IgD-negative memory B cell (primary cell): ENCODE measurements at regions not wholly inside any gene's neighbourhood (a gene's known extent, or its start where the extent isn't known, plus 50 kb on each side); places are given as distances from the start of the nearest gene placed in this dataset.
"Not testable (repeated sequence)": the region's sequence is repeated elsewhere in the genome, so short reads cannot be mapped to it uniquely, and the experiment has no call there.

Experiments used
- H3K27ac Mint-ChIP-seq, 3 donors: one replicate each; pipeline ENCODE4 v1.8.0; 2020 to 2022; ENCODE audit warnings: mild to moderate bottlenecking in 3 of 3, mixed read lengths in 3 of 3, moderate library complexity in 1 of 3
- H3K27me3 Mint-ChIP-seq: one replicate; pipeline ENCODE4 v1.8.0; 2021; ENCODE audit warnings: mixed read lengths
- H3K36me3 Mint-ChIP-seq: one replicate; pipeline ENCODE4 v1.8.0; 2020; ENCODE audit warnings: mild to moderate bottlenecking, mixed read lengths
- H3K4me1 Mint-ChIP-seq, 3 donors: one replicate each; pipeline ENCODE4 v1.8.0; 2020 to 2022; ENCODE audit warnings: mixed read lengths in 3 of 3, mild to moderate bottlenecking in 1 of 3
- H3K4me3 Mint-ChIP-seq, 4 donors: one replicate each; pipeline ENCODE4 v1.8.0; 2020 to 2022; ENCODE audit warnings: mild to moderate bottlenecking in 4 of 4, mixed read lengths in 4 of 4, moderate library complexity in 3 of 4
- H3K9me3 Mint-ChIP-seq, 3 donors: one replicate each; pipeline ENCODE4 v1.8.0; 2020 to 2021; ENCODE audit warnings: mixed read lengths in 3 of 3, mild to moderate bottlenecking in 1 of 3

DNA sequence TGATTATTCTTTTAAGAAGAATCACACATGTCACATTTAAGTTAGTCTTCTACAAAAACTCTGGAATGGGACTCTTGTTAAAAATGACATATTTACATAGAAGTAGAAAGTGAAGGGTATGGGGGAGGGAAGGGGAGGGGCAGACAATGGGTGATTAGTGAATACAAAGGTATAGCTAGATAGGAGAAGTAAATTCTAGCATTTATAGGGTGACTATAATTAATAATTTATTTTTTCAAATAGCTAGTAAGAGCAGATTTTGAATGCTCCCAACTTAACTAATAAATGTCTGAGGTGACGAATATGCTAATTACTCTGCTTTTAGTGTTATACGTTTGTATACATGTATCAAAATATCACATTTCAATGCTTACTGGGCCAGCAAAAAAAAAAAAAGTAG lies 59.4 kb downstream of the BLTP3B start:
- Mint-ChIP-seq H3K9me3 (peaks cover 11 to 19% (median 16%) of the 10 kb centered on the region in 3 donors), H3K27me3 (no peaks in the 10 kb centered on the region), H3K4me1 (no peaks in the 10 kb centered on the region), H3K36me3 (peaks cover 36% of the 10 kb centered on the region), H3K4me3 (no peak overlapping the region), H3K27ac (no peak overlapping the region)

DNA sequence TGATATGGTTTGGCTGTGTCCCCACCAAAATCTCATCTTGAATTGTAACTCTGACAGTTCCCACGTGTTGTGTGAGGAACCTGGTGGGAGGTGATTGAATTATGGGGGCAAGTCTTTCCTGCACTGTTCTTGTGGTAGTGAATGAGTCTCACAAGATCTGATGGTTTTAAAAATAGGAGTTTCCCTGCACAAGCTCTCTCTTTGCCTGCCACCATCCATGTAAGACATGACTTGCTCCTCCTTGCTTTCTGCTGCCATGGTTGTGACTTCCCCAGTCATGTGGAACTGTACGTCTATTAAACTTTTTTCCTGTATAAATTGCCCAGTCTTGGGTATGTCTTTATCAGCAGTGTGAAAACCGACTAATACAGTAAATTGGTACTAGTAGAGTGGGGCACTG lies 63.9 kb downstream of the BLTP3B start:
- not testable (repeated sequence) for H3K27ac Mint-ChIP-seq, H3K27me3 Mint-ChIP-seq, H3K4me1 Mint-ChIP-seq
- Mint-ChIP-seq H3K36me3 (peaks cover 37% of the 10 kb centered on the region), H3K4me3 (peak overlapping the region in 1 of 4 donors; percentile 35), H3K9me3 (peaks cover 11 to 19% (median 19%) of the 10 kb centered on the region in 3 donors)

DNA sequence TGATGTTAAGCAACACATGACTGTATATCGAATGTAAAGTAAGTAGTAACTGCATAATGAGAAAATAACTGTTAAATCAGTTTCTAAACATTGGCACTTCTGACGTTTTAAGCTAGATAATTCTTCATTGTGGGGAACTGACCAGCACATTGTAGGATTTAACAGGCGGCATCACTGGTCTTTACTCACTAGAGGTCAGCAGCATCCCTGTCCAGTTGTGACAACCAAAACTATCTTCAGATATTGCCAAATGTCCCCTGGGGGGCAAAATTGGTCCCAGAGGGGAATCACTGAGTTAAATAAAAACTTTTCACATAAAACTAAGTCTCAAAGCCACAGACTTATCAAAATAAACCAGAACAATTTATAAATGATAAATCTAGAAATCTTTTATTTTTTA lies 65.3 kb downstream of the BLTP3B start:
- H3K36me3 Mint-ChIP-seq = peaks cover 35% of the 10 kb centered on the region

GRCh38 chr12:100075598-100075997 lies 67.1 kb downstream of the BLTP3B start:
- H3K27ac Mint-ChIP-seq = no peak overlapping the region
- peaks cover 0 to 2% (median 0%) of the 10 kb centered on the region in 3 donors for H3K4me1 Mint-ChIP-seq
- peaks cover 6 to 10% (median 8%) of the 10 kb centered on the region in 3 donors for H3K9me3 Mint-ChIP-seq
- H3K27me3 Mint-ChIP-seq = no peaks in the 10 kb centered on the region
- peaks cover 23% of the 10 kb centered on the region for H3K36me3 Mint-ChIP-seq
- no peak overlapping the region for H3K4me3 Mint-ChIP-seq

More for the DNA sequence above, 65.3 kb downstream of the BLTP3B start:
- H3K4me3 Mint-ChIP-seq = no peak overlapping the region
- H3K9me3 Mint-ChIP-seq = peaks cover 11 to 20% (median 16%) of the 10 kb centered on the region in 3 donors
- no peak overlapping the region for H3K27ac Mint-ChIP-seq
- H3K27me3 Mint-ChIP-seq = no peaks in the 10 kb centered on the region
- H3K4me1 Mint-ChIP-seq = peaks cover 0 to 2% (median 0%) of the 10 kb centered on the region in 3 donors

DNA sequence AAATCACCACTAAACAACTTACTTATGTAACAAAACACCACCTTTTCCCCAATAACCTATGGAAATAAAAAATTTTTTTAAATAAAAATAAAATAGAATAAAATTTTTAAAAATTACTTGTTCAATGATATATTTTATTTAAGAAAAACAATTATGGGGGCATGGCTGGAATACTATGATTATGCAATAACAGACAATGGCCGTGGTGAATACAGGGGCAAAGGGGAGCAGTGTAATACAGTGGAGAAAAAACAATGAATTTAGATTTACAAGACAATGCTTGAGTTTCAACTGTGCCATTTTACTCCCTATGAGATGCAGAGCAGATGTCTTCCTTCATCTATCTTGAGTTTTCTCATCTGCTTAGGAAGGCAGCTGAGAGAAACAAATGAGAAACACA lies 72.9 kb downstream of the BLTP3B start:
- peaks cover 46% of the 10 kb centered on the region for H3K36me3 Mint-ChIP-seq
- H3K27ac Mint-ChIP-seq = no peak overlapping the region
- H3K4me1 Mint-ChIP-seq = peaks cover 0 to 6% (median 2%) of the 10 kb centered on the region in 3 donors
- peaks cover 10 to 25% (median 14%) of the 10 kb centered on the region in 3 donors for H3K9me3 Mint-ChIP-seq
- H3K27me3 Mint-ChIP-seq = no peaks in the 10 kb centered on the region
- H3K4me3 Mint-ChIP-seq = no peak overlapping the region

DNA sequence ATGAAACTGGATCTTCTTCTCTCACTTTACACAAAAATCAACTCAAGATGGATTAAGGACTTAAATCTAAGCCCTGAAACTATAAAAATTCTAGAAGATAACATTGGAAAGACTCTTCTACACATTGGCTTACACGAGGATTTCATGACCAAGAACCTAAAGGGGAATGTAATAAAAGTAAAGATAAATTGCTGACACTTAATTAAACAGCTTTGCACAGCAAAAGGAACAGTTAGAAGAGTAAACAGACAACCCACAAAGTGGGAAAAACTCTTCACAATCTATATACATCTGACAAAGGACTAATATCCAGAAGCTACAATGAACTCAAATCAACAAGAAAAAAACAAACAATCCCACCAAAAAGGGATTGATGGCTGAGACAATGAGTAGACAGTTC lies 74.4 kb downstream of the BLTP3B start:
- H3K27ac Mint-ChIP-seq = peak overlapping the region in 1 of 3 donors; percentile 1
- H3K9me3 Mint-ChIP-seq = peaks cover 8 to 31% (median 20%) of the 10 kb centered on the region in 3 donors
- no peaks in the 10 kb centered on the region for H3K27me3 Mint-ChIP-seq

GRCh38 chr12:100061814-100062213 lies 77.1 kb upstream of the ANKS1B start:
- no peak overlapping the region for H3K27ac Mint-ChIP-seq
- H3K36me3 Mint-ChIP-seq = peaks cover 37% of the 10 kb centered on the region
- H3K4me3 Mint-ChIP-seq = no peak overlapping the region
- no peaks in the 10 kb centered on the region for H3K27me3 Mint-ChIP-seq
- H3K4me1 Mint-ChIP-seq = peaks cover 5 to 11% (median 8%) of the 10 kb centered on the region in 3 donors
- peaks cover 5 to 17% (median 14%) of the 10 kb centered on the region in 3 donors for H3K9me3 Mint-ChIP-seq

More for the DNA sequence above, 74.4 kb downstream of the BLTP3B start:
- H3K4me3 Mint-ChIP-seq = no peak overlapping the region
- peaks cover 0 to 6% (median 2%) of the 10 kb centered on the region in 3 donors for H3K4me1 Mint-ChIP-seq
- peaks cover 49% of the 10 kb centered on the region for H3K36me3 Mint-ChIP-seq

DNA sequence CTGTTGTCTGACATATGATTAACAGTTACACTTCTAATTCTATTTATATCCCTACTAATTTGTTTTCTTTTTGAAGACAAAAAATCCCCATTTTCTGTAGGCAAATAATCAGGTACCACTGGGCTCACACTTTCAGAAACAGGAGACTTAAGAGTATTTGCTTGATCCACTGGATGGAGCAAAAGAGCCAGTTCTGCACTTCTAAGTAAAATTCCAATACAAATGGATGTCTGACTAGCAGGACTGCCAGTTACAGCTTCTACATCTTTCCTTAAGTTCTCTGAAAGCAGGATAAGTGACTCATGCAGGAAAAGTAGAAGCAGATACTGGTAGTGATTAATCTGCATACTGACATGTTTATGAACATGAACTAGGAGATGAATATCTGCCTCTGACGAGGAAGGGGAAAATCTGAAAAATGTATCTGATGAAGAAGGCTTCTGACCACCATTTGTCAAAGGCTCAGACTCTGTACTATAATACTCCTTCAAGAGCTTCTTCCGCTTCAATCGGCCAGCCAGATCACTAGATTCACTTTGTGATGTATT lies 73.8 kb upstream of the ANKS1B start:
- peaks cover 5 to 11% (median 8%) of the 10 kb centered on the region in 3 donors for H3K4me1 Mint-ChIP-seq
- H3K27ac Mint-ChIP-seq = peak overlapping the region in 1 of 3 donors; percentile 54
- no peak overlapping the region for H3K4me3 Mint-ChIP-seq
- peaks cover 25% of the 10 kb centered on the region for H3K36me3 Mint-ChIP-seq
- H3K9me3 Mint-ChIP-seq = no peaks in the 10 kb centered on the region
- no peaks in the 10 kb centered on the region for H3K27me3 Mint-ChIP-seq

DNA sequence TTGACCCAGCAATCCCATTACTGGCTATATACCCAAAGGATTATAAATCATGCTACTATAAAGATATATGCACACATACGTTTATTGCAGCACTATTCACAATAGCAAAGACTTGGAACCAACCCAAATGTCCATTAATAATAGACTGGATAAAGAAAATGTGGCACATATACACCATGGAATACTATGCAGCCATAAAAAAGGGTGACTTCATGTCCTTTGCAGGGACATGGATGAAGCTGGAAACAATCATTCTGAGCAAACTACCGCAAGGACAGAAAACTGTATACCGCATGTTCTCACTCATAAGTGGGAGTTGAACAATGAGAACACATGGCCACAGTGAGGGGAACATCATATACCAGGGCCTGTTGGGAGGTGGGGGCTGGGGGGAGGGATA lies 61.5 kb upstream of the ANKS1B start:
- H3K27ac Mint-ChIP-seq = not testable (repeated sequence)

DNA sequence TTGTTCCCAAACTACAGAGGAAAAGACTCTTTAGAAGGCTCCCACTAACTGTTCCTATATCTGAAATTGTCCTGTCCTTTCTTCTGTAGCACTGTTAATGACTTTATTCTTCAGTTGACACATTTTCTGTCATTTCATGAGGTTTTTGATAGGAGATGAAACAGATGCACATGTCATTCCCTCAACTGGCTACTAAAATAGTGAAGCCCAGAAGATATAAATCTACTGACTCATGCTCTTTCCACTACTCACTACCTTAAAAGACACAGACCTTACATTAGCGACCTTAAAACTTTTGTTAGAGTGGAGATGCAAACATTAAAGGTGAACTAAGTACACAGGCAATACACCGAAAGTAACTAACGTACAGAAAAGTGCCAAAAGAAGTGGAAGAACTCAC lies 59.5 kb upstream of the ANKS1B start:
- H3K9me3 Mint-ChIP-seq = no peaks in the 10 kb centered on the region
- no peaks in the 10 kb centered on the region for H3K27me3 Mint-ChIP-seq
- H3K36me3 Mint-ChIP-seq = peaks cover 25% of the 10 kb centered on the region
- no peaks in the 10 kb centered on the region for H3K4me1 Mint-ChIP-seq
- H3K27ac Mint-ChIP-seq = no peak overlapping the region
- no peak overlapping the region for H3K4me3 Mint-ChIP-seq

More for the DNA sequence above, 61.5 kb upstream of the ANKS1B start:
- H3K4me3 Mint-ChIP-seq, H3K9me3 Mint-ChIP-seq, H3K4me1 Mint-ChIP-seq, H3K27me3 Mint-ChIP-seq: not testable (repeated sequence)
- peaks cover 24% of the 10 kb centered on the region for H3K36me3 Mint-ChIP-seq

DNA sequence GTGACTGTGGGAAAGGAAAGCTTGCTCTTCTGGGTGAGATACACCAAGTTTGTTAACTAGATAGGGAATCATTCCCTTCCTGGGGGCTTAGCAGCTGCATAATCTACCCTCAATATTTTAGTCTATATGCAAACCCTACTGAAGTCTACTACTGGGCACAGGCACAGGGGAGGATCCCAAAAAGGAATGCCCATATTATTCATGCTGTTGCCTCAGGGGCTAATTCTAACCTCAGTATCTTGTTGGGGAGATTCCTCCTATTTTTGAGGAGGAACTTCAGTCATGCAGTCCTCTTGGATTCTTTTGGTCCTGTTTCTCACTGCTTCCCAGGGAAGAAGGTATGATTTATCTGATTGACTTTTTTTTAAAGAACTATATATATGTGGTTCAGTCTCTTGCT lies 58.9 kb upstream of the ANKS1B start:
- Mint-ChIP-seq H3K4me1 (no peaks in the 10 kb centered on the region), H3K4me3 (no peak overlapping the region), H3K27me3 (no peaks in the 10 kb centered on the region), H3K27ac (no peak overlapping the region), H3K36me3 (peaks cover 26% of the 10 kb centered on the region), H3K9me3 (no peaks in the 10 kb centered on the region)
